Dendritic cell treated with granulocyte-macrophage colony-stimulating factor and Interleukin-4, amounts not matched to agents 40 ng/mL and 50 ng/mL, for 4 days (primary cell): ENCODE measurements at regions not wholly inside any gene's neighbourhood (a gene's known extent, or its start where the extent isn't known, plus 50 kb on each side); places are given as distances from the start of the nearest gene placed in this dataset.
"Not testable (repeated sequence)": the region's sequence is repeated elsewhere in the genome, so short reads cannot be mapped to it uniquely, and the experiment has no call there.

Experiments used
- H3K27ac Mint-ChIP-seq: one replicate; pipeline ENCODE4 v1.8.0; 2022; ENCODE audit warnings: mild to moderate bottlenecking, mixed read lengths
- H3K27me3 Mint-ChIP-seq: one replicate; pipeline ENCODE4 v1.8.0; 2022; ENCODE audit warnings: mild to moderate bottlenecking, mixed read lengths
- H3K36me3 Mint-ChIP-seq: one replicate; pipeline ENCODE4 v1.8.0; 2022; ENCODE audit warnings: low read depth, mixed read lengths
- H3K4me1 Mint-ChIP-seq: one replicate; pipeline ENCODE4 v1.8.0; 2022; ENCODE audit warnings: low read depth, mixed read lengths
- H3K4me3 Mint-ChIP-seq: one replicate; pipeline ENCODE4 v1.8.0; 2022; ENCODE audit warnings: mild to moderate bottlenecking, moderate library complexity, mixed read lengths
- H3K9me3 Mint-ChIP-seq: one replicate; pipeline ENCODE4 v1.8.0; 2022; ENCODE audit warnings: mixed read lengths
- intact Hi-C: fragments of 100-400 bp; cut with micrococcal nuclease; formaldehyde crosslinking; loops from one replicate; pipeline ENCODE4 v1.15.0; 2022

- H3K27me3 Mint-ChIP-seq: no peaks in the 10 kb centered on the region
- H3K27ac Mint-ChIP-seq: no peak overlapping the region
- H3K9me3 Mint-ChIP-seq: no peaks in the 10 kb centered on the region
- intact Hi-C loops: no loop called here
- H3K4me3 Mint-ChIP-seq: no peak overlapping the region
- H3K4me1 Mint-ChIP-seq: no peaks in the 10 kb centered on the region
- no peaks in the 10 kb centered on the region for H3K36me3 Mint-ChIP-seq
These were observed 283.1 kb downstream of the SUCLG1 start for GRCh38 chr2:84175970-84176369.

GRCh38 chr2:84175340-84175739, 283.7 kb downstream of the SUCLG1 start:
- H3K9me3 Mint-ChIP-seq: peaks cover under 1% of the 10 kb centered on the region
- H3K4me3 Mint-ChIP-seq: no peak overlapping the region
- intact Hi-C loops: no loop called here
- H3K4me1 Mint-ChIP-seq: no peaks in the 10 kb centered on the region
- no peaks in the 10 kb centered on the region for H3K36me3 Mint-ChIP-seq
- H3K27ac Mint-ChIP-seq: no peak overlapping the region
- no peaks in the 10 kb centered on the region for H3K27me3 Mint-ChIP-seq

- no peak overlapping the region for H3K4me3 Mint-ChIP-seq
- H3K27ac Mint-ChIP-seq: no peak overlapping the region
- H3K4me1 Mint-ChIP-seq: no peaks in the 10 kb centered on the region
- intact Hi-C loops: no loop called here
- H3K27me3 Mint-ChIP-seq: no peaks in the 10 kb centered on the region
- no peaks in the 10 kb centered on the region for H3K36me3 Mint-ChIP-seq
- H3K9me3 Mint-ChIP-seq: peaks cover 8% of the 10 kb centered on the region
These were observed 286.0 kb downstream of the SUCLG1 start for GRCh38 chr2:84173041-84173440.

GRCh38 chr2:84170979-84171378, 288.1 kb downstream of the SUCLG1 start:
- H3K9me3 Mint-ChIP-seq: peaks cover 8% of the 10 kb centered on the region
- intact Hi-C loops: no loop called here
- no peaks in the 10 kb centered on the region for H3K36me3 Mint-ChIP-seq
- no peaks in the 10 kb centered on the region for H3K27me3 Mint-ChIP-seq
- no peak overlapping the region for H3K27ac Mint-ChIP-seq
- no peaks in the 10 kb centered on the region for H3K4me1 Mint-ChIP-seq
- H3K4me3 Mint-ChIP-seq: no peak overlapping the region

GRCh38 chr2:84169871-84170270, 289.2 kb downstream of the SUCLG1 start:
- Mint-ChIP-seq H3K27ac (no peak overlapping the region), H3K27me3 (no peaks in the 10 kb centered on the region), H3K4me1 (no peaks in the 10 kb centered on the region), H3K4me3 (no peak overlapping the region), H3K36me3 (no peaks in the 10 kb centered on the region), H3K9me3 (peaks cover 8% of the 10 kb centered on the region)
- intact Hi-C loops: no loop called here

- H3K9me3 Mint-ChIP-seq, H3K4me3 Mint-ChIP-seq, H3K4me1 Mint-ChIP-seq, H3K36me3 Mint-ChIP-seq, H3K27me3 Mint-ChIP-seq, intact Hi-C loops, H3K27ac Mint-ChIP-seq: not testable (repeated sequence)
These were observed 290.5 kb downstream of the SUCLG1 start for GRCh38 chr2:84168552-84168951.

- no peaks in the 10 kb centered on the region for H3K27me3 Mint-ChIP-seq
- no peak overlapping the region for H3K4me3 Mint-ChIP-seq
- no peaks in the 10 kb centered on the region for H3K4me1 Mint-ChIP-seq
- intact Hi-C loops: no loop called here
- no peaks in the 10 kb centered on the region for H3K36me3 Mint-ChIP-seq
- peaks cover 15% of the 10 kb centered on the region for H3K9me3 Mint-ChIP-seq
- H3K27ac Mint-ChIP-seq: no peak overlapping the region
These were observed 293.8 kb downstream of the SUCLG1 start for GRCh38 chr2:84165256-84165655.

- Mint-ChIP-seq H3K4me1 (no peaks in the 10 kb centered on the region), H3K9me3 (peaks cover 13% of the 10 kb centered on the region), H3K27me3 (no peaks in the 10 kb centered on the region), H3K27ac (no peak overlapping the region), H3K36me3 (no peaks in the 10 kb centered on the region), H3K4me3 (no peak overlapping the region)
- intact Hi-C loops: no loop called here
These were observed 298.6 kb downstream of the SUCLG1 start for GRCh38 chr2:84160453-84160852.

GRCh38 chr2:84158605-84159004, 300.5 kb downstream of the SUCLG1 start:
- Mint-ChIP-seq H3K4me3 (no peak overlapping the region), H3K9me3 (peaks cover 13% of the 10 kb centered on the region), H3K27ac (no peak overlapping the region), H3K4me1 (no peaks in the 10 kb centered on the region), H3K27me3 (no peaks in the 10 kb centered on the region), H3K36me3 (no peaks in the 10 kb centered on the region)
- intact Hi-C loops: no loop called here

- intact Hi-C loops: no loop called here
- no peak overlapping the region for H3K4me3 Mint-ChIP-seq
- H3K27ac Mint-ChIP-seq: no peak overlapping the region
These were observed 306.6 kb downstream of the SUCLG1 start for GRCh38 chr2:84152462-84152861.

GRCh38 chr2:84144345-84144744, 314.7 kb downstream of the SUCLG1 start:
- intact Hi-C loops: no loop called here
- Mint-ChIP-seq H3K36me3 (no peaks in the 10 kb centered on the region), H3K27me3 (no peaks in the 10 kb centered on the region), H3K4me3 (no peak overlapping the region), H3K9me3 (peaks cover 8% of the 10 kb centered on the region), H3K4me1 (no peaks in the 10 kb centered on the region), H3K27ac (no peak overlapping the region)

More at GRCh38 chr2:84152462-84152861, 306.6 kb downstream of the SUCLG1 start:
- Mint-ChIP-seq H3K27me3 (no peaks in the 10 kb centered on the region), H3K4me1 (no peaks in the 10 kb centered on the region), H3K9me3 (no peaks in the 10 kb centered on the region), H3K36me3 (no peaks in the 10 kb centered on the region)

- intact Hi-C loops: no loop called here
- H3K36me3 Mint-ChIP-seq: no peaks in the 10 kb centered on the region
- no peak overlapping the region for H3K27ac Mint-ChIP-seq
- no peaks in the 10 kb centered on the region for H3K4me1 Mint-ChIP-seq
- H3K27me3 Mint-ChIP-seq: no peaks in the 10 kb centered on the region
- H3K9me3 Mint-ChIP-seq: peaks cover 7% of the 10 kb centered on the region
- H3K4me3 Mint-ChIP-seq: no peak overlapping the region
These were observed 322.0 kb downstream of the SUCLG1 start for GRCh38 chr2:84137034-84137433.

GRCh38 chr2:84132370-84132769, 326.7 kb downstream of the SUCLG1 start:
- H3K36me3 Mint-ChIP-seq: no peaks in the 10 kb centered on the region
- no peaks in the 10 kb centered on the region for H3K27me3 Mint-ChIP-seq
- H3K4me3 Mint-ChIP-seq: no peak overlapping the region
- H3K9me3 Mint-ChIP-seq: peaks cover 8% of the 10 kb centered on the region
- H3K27ac Mint-ChIP-seq: no peak overlapping the region
- no peaks in the 10 kb centered on the region for H3K4me1 Mint-ChIP-seq
- intact Hi-C loops: no loop called here

GRCh38 chr2:84131278-84131830, 327.7 kb downstream of the SUCLG1 start:
- no peaks in the 10 kb centered on the region for H3K36me3 Mint-ChIP-seq
- no peaks in the 10 kb centered on the region for H3K27me3 Mint-ChIP-seq
- no peaks in the 10 kb centered on the region for H3K4me1 Mint-ChIP-seq
- H3K4me3 Mint-ChIP-seq: no peak overlapping the region
- peaks cover 8% of the 10 kb centered on the region for H3K9me3 Mint-ChIP-seq
- intact Hi-C loops: no loop called here
- no peak overlapping the region for H3K27ac Mint-ChIP-seq

GRCh38 chr2:84129018-84129417, 330.1 kb downstream of the SUCLG1 start:
- Mint-ChIP-seq H3K4me3 (no peak overlapping the region), H3K27me3 (no peaks in the 10 kb centered on the region), H3K27ac (no peak overlapping the region), H3K36me3 (no peaks in the 10 kb centered on the region), H3K4me1 (no peaks in the 10 kb centered on the region), H3K9me3 (peaks cover 8% of the 10 kb centered on the region)
- intact Hi-C loops: no loop called here
